ENCODE measurements at regions not wholly inside any gene's neighbourhood (a gene's known extent, or its start where the extent isn't known, plus 50 kb on each side); places are given as distances from the start of the nearest gene placed in this dataset.

- no peak overlapping the region for H3K9ac ChIP-seq (ENCODE audit: low read length in 5 of 5)
- H3K27ac ChIP-seq (ENCODE audit: low read depth, low read length): no peak overlapping the region
- no peaks in the 10 kb centered on the region for H3K36me3 ChIP-seq (ENCODE audit: control insufficient read depth in 5 of 5, insufficient read depth in 5 of 5, low read length in 5 of 5)
- H3K4me1 ChIP-seq (ENCODE audit: control insufficient read depth in 5 of 5, insufficient read depth in 5 of 5, low read length in 5 of 5): peaks cover 0 to 10% (median 0%) of the 10 kb centered on the region in 5 donors
- no peaks in the 10 kb centered on the region for H3K9me3 ChIP-seq (ENCODE audit: control insufficient read depth in 5 of 5, low read length in 5 of 5)
- H3K4me3 ChIP-seq (ENCODE audit: low read depth in 1 of 5, low read length in 5 of 5): no peak overlapping the region
- H3K27me3 ChIP-seq (ENCODE audit: control insufficient read depth in 5 of 5, insufficient read depth in 4 of 5, low read length in 5 of 5): no peaks in the 10 kb centered on the region
Observed at GRCh38 chr5:63125862-63126261, 547.2 kb downstream of the LRRC70 start.

DNA sequence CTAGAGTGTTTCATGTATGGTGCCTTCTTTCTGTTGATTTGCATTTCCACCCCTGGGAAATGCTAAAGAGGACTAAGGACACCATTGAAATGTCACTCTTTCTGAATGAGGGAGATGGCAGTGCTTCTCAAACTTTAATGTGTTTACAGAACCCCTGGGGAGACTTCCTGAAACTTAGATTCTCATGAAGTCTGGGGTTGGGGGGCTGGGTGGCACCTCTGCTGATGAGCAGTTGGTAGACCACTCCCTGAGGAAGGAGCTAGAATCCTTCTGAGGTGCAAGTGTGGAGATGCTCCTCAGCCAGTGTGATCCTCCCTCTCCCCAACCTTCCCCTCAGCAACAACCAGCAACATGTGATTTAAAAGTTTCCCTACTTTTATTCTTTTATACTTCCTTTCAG is 546.8 kb downstream of the LRRC70 start:
- Histone ChIP-seq H3K27ac (ENCODE audit: low read depth, low read length) (no peak overlapping the region), H3K36me3 (ENCODE audit: control insufficient read depth in 5 of 5, insufficient read depth in 5 of 5, low read length in 5 of 5) (no peaks in the 10 kb centered on the region), H3K9ac (ENCODE audit: low read length in 5 of 5) (no peak overlapping the region), H3K27me3 (ENCODE audit: control insufficient read depth in 5 of 5, insufficient read depth in 4 of 5, low read length in 5 of 5) (no peaks in the 10 kb centered on the region), H3K4me3 (ENCODE audit: low read depth in 1 of 5, low read length in 5 of 5) (no peak overlapping the region), H3K4me1 (ENCODE audit: control insufficient read depth in 5 of 5, insufficient read depth in 5 of 5, low read length in 5 of 5) (peaks cover 0 to 10% (median 0%) of the 10 kb centered on the region in 5 donors), H3K9me3 (ENCODE audit: control insufficient read depth in 5 of 5, low read length in 5 of 5) (no peaks in the 10 kb centered on the region)

DNA sequence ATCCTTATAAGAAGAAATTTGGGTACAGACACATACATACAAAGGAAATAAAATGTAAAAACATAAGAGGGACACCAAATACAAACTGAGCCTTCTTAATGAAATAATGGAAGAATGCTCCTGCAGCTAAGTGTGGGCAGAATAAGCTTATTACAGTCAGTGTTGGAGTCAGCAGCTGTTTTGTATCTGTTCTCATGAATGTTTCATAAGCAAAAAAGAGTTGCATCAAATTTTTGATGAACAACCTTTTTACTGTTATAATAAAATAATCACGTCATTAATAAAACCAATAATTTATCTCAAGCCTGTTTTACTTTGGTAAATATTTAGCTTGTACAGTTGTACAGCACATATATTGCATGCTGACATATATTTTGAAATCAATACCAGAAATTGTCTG is 545.6 kb downstream of the LRRC70 start:
- Histone ChIP-seq H3K9me3 (ENCODE audit: control insufficient read depth in 5 of 5, low read length in 5 of 5) (no peaks in the 10 kb centered on the region), H3K36me3 (ENCODE audit: control insufficient read depth in 5 of 5, insufficient read depth in 5 of 5, low read length in 5 of 5) (no peaks in the 10 kb centered on the region), H3K9ac (ENCODE audit: low read length in 5 of 5) (no peak overlapping the region), H3K4me3 (ENCODE audit: low read depth in 1 of 5, low read length in 5 of 5) (no peak overlapping the region), H3K27ac (ENCODE audit: low read depth, low read length) (no peak overlapping the region), H3K27me3 (ENCODE audit: control insufficient read depth in 5 of 5, insufficient read depth in 4 of 5, low read length in 5 of 5) (no peaks in the 10 kb centered on the region), H3K4me1 (ENCODE audit: control insufficient read depth in 5 of 5, insufficient read depth in 5 of 5, low read length in 5 of 5) (peaks cover 0 to 10% (median 0%) of the 10 kb centered on the region in 5 donors)

- no peak overlapping the region for H3K4me3 ChIP-seq (ENCODE audit: low read depth in 1 of 5, low read length in 5 of 5)
- H3K36me3 ChIP-seq (ENCODE audit: control insufficient read depth in 5 of 5, insufficient read depth in 5 of 5, low read length in 5 of 5): no peaks in the 10 kb centered on the region
- no peak overlapping the region for H3K9ac ChIP-seq (ENCODE audit: low read length in 5 of 5)
- no peaks in the 10 kb centered on the region for H3K27me3 ChIP-seq (ENCODE audit: control insufficient read depth in 5 of 5, insufficient read depth in 4 of 5, low read length in 5 of 5)
- no peak overlapping the region for H3K27ac ChIP-seq (ENCODE audit: low read depth, low read length)
- H3K4me1 ChIP-seq (ENCODE audit: control insufficient read depth in 5 of 5, insufficient read depth in 5 of 5, low read length in 5 of 5): no peaks in the 10 kb centered on the region
- H3K9me3 ChIP-seq (ENCODE audit: control insufficient read depth in 5 of 5, low read length in 5 of 5): no peaks in the 10 kb centered on the region
Observed at GRCh38 chr5:63121471-63121870, 542.9 kb downstream of the LRRC70 start.

DNA sequence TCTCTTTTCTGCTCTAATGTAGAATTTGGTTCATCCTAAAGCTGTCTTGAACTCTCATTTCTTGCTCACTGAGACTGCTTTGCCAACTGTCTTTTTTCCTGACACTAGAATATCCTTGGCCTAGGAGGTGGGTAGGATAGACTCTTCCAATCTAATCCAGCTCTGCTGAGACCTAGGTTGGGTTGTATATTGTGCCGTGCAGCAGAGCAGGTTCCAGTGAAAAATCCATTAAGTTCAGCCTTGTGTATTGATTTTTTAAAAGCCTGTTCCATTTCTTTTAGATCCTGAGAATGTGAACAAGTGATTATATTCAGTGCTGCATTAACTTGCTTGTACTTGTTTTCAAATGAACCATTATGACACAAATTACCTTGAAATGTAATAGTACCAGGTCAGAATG is 539.6 kb downstream of the LRRC70 start:
- no peaks in the 10 kb centered on the region for H3K4me1 ChIP-seq (ENCODE audit: control insufficient read depth in 5 of 5, insufficient read depth in 5 of 5, low read length in 5 of 5)
- H3K9me3 ChIP-seq (ENCODE audit: control insufficient read depth in 5 of 5, low read length in 5 of 5): no peaks in the 10 kb centered on the region
- H3K9ac ChIP-seq (ENCODE audit: low read length in 5 of 5): no peak overlapping the region
- no peak overlapping the region for H3K4me3 ChIP-seq (ENCODE audit: low read depth in 1 of 5, low read length in 5 of 5)
- no peaks in the 10 kb centered on the region for H3K36me3 ChIP-seq (ENCODE audit: control insufficient read depth in 5 of 5, insufficient read depth in 5 of 5, low read length in 5 of 5)
- H3K27me3 ChIP-seq (ENCODE audit: control insufficient read depth in 5 of 5, insufficient read depth in 4 of 5, low read length in 5 of 5): no peaks in the 10 kb centered on the region
- no peak overlapping the region for H3K27ac ChIP-seq (ENCODE audit: low read depth, low read length)

- H3K9ac ChIP-seq (ENCODE audit: low read length in 5 of 5): no peak overlapping the region
- H3K27me3 ChIP-seq (ENCODE audit: control insufficient read depth in 5 of 5, insufficient read depth in 4 of 5, low read length in 5 of 5): no peaks in the 10 kb centered on the region
- no peaks in the 10 kb centered on the region for H3K9me3 ChIP-seq (ENCODE audit: control insufficient read depth in 5 of 5, low read length in 5 of 5)
- H3K27ac ChIP-seq (ENCODE audit: low read depth, low read length): no peak overlapping the region
- H3K36me3 ChIP-seq (ENCODE audit: control insufficient read depth in 5 of 5, insufficient read depth in 5 of 5, low read length in 5 of 5): no peaks in the 10 kb centered on the region
- H3K4me3 ChIP-seq (ENCODE audit: low read depth in 1 of 5, low read length in 5 of 5): no peak overlapping the region
- no peaks in the 10 kb centered on the region for H3K4me1 ChIP-seq (ENCODE audit: control insufficient read depth in 5 of 5, insufficient read depth in 5 of 5, low read length in 5 of 5)
Observed at GRCh38 chr5:63111891-63112290, 533.3 kb downstream of the LRRC70 start.

DNA sequence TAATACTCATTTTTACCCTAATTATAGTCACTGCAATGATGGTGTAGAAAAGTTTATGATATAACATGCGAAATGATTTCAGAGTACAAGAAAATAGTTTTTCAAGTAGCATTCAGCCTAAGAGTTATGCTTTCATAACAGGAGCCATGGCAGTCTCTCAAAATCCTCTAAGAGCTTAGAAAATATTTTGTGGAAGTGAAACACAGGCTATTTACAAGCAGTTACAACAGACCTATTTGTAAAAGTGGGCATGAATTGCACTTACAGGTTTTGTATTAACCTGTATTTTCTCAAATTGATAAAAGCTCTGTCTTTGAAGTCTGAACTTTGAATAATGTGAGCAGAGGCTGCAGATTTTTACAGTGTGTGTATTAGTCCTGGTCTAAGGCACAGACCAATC is 523.3 kb downstream of the LRRC70 start:
- no peak overlapping the region for H3K4me3 ChIP-seq (ENCODE audit: low read depth in 1 of 5, low read length in 5 of 5)
- no peaks in the 10 kb centered on the region for H3K4me1 ChIP-seq (ENCODE audit: control insufficient read depth in 5 of 5, insufficient read depth in 5 of 5, low read length in 5 of 5)
- no peaks in the 10 kb centered on the region for H3K9me3 ChIP-seq (ENCODE audit: control insufficient read depth in 5 of 5, low read length in 5 of 5)
- H3K27me3 ChIP-seq (ENCODE audit: control insufficient read depth in 5 of 5, insufficient read depth in 4 of 5, low read length in 5 of 5): no peaks in the 10 kb centered on the region
- H3K27ac ChIP-seq (ENCODE audit: low read depth, low read length): no peak overlapping the region
- H3K9ac ChIP-seq (ENCODE audit: low read length in 5 of 5): no peak overlapping the region
- no peaks in the 10 kb centered on the region for H3K36me3 ChIP-seq (ENCODE audit: control insufficient read depth in 5 of 5, insufficient read depth in 5 of 5, low read length in 5 of 5)

GRCh38 chr5:63097286-63097685 is 518.7 kb downstream of the LRRC70 start:
- Histone ChIP-seq H3K4me3 (ENCODE audit: low read depth in 1 of 5, low read length in 5 of 5) (no peak overlapping the region), H3K9ac (ENCODE audit: low read length in 5 of 5) (no peak overlapping the region), H3K4me1 (ENCODE audit: control insufficient read depth in 5 of 5, insufficient read depth in 5 of 5, low read length in 5 of 5) (no peaks in the 10 kb centered on the region), H3K27me3 (ENCODE audit: control insufficient read depth in 5 of 5, insufficient read depth in 4 of 5, low read length in 5 of 5) (no peaks in the 10 kb centered on the region), H3K27ac (ENCODE audit: low read depth, low read length) (no peak overlapping the region), H3K9me3 (ENCODE audit: control insufficient read depth in 5 of 5, low read length in 5 of 5) (no peaks in the 10 kb centered on the region), H3K36me3 (ENCODE audit: control insufficient read depth in 5 of 5, insufficient read depth in 5 of 5, low read length in 5 of 5) (no peaks in the 10 kb centered on the region)

DNA sequence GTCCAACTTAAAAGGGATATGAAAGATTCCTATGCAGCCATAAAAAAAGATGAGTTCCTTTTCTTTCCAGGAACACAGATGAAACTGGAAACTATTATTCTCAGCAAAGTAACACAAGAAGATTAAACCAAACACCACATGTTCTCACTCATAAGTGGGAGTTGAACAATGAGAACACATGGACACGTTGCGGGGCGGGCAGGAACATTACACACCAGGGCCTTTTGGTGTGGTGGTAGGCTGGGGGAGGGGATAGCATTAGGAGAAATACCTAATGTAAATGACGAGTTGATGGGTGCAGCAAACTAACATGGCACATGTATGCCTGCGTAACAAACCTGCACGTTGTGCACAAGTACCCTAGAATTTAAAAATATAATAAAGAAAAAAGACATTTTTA is 516.1 kb downstream of the LRRC70 start:
- H3K27ac ChIP-seq (ENCODE audit: low read depth, low read length): no peak overlapping the region
- H3K4me3 ChIP-seq (ENCODE audit: low read depth in 1 of 5, low read length in 5 of 5): no peak overlapping the region
- no peaks in the 10 kb centered on the region for H3K27me3 ChIP-seq (ENCODE audit: control insufficient read depth in 5 of 5, insufficient read depth in 4 of 5, low read length in 5 of 5)
- no peaks in the 10 kb centered on the region for H3K36me3 ChIP-seq (ENCODE audit: control insufficient read depth in 5 of 5, insufficient read depth in 5 of 5, low read length in 5 of 5)
- no peak overlapping the region for H3K9ac ChIP-seq (ENCODE audit: low read length in 5 of 5)
- H3K9me3 ChIP-seq (ENCODE audit: control insufficient read depth in 5 of 5, low read length in 5 of 5): no peaks in the 10 kb centered on the region
- H3K4me1 ChIP-seq (ENCODE audit: control insufficient read depth in 5 of 5, insufficient read depth in 5 of 5, low read length in 5 of 5): no peaks in the 10 kb centered on the region

DNA sequence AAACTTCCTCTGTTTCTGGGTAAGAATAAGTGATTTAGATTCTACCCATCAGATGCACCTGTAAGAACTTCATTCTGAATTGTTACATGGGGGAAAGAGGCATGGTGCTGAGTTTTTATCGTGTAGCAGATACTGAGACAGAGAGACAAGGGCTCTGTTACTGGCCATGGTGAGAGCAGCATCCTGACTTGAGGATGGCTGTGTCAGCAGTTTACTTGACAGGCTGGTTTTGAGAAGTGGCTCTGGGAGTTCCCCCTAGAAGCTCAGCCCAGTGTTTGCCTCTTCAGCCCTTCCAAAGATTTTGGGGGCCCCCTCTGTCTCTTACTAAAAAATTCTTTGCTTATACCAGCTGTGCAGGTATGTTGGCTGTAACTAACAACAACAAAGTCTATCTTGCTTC is 510.5 kb downstream of the LRRC70 start:
- Histone ChIP-seq H3K9ac (ENCODE audit: low read length in 5 of 5) (no peak overlapping the region), H3K9me3 (ENCODE audit: control insufficient read depth in 5 of 5, low read length in 5 of 5) (no peaks in the 10 kb centered on the region), H3K4me1 (ENCODE audit: control insufficient read depth in 5 of 5, insufficient read depth in 5 of 5, low read length in 5 of 5) (no peaks in the 10 kb centered on the region), H3K27me3 (ENCODE audit: control insufficient read depth in 5 of 5, insufficient read depth in 4 of 5, low read length in 5 of 5) (no peaks in the 10 kb centered on the region), H3K4me3 (ENCODE audit: low read depth in 1 of 5, low read length in 5 of 5) (no peak overlapping the region), H3K27ac (ENCODE audit: low read depth, low read length) (no peak overlapping the region), H3K36me3 (ENCODE audit: control insufficient read depth in 5 of 5, insufficient read depth in 5 of 5, low read length in 5 of 5) (no peaks in the 10 kb centered on the region)

- H3K27me3 ChIP-seq (ENCODE audit: control insufficient read depth in 5 of 5, insufficient read depth in 4 of 5, low read length in 5 of 5): no peaks in the 10 kb centered on the region
- no peaks in the 10 kb centered on the region for H3K4me1 ChIP-seq (ENCODE audit: control insufficient read depth in 5 of 5, insufficient read depth in 5 of 5, low read length in 5 of 5)
- H3K36me3 ChIP-seq (ENCODE audit: control insufficient read depth in 5 of 5, insufficient read depth in 5 of 5, low read length in 5 of 5): no peaks in the 10 kb centered on the region
- H3K4me3 ChIP-seq (ENCODE audit: low read depth in 1 of 5, low read length in 5 of 5): no peak overlapping the region
- no peak overlapping the region for H3K9ac ChIP-seq (ENCODE audit: low read length in 5 of 5)
- no peak overlapping the region for H3K27ac ChIP-seq (ENCODE audit: low read depth, low read length)
- H3K9me3 ChIP-seq (ENCODE audit: control insufficient read depth in 5 of 5, low read length in 5 of 5): no peaks in the 10 kb centered on the region
Observed at GRCh38 chr5:63085561-63085960, 506.9 kb downstream of the LRRC70 start.
